Activated T-cell treated with anti-CD3 and anti-CD28 coated beads, Interleukin-2, amount 50 U/mL, for 72 hours (primary cell): ENCODE measurements at regions not wholly inside any gene's neighbourhood (a gene's known extent, or its start where the extent isn't known, plus 50 kb on each side); places are given as distances from the start of the nearest gene placed in this dataset.
"Not testable (repeated sequence)": the region's sequence is repeated elsewhere in the genome, so short reads cannot be mapped to it uniquely, and the experiment has no call there.

Source experiments
- ATAC-seq, 2 donors: fragments of 150-1000 bp; cut with Tn5 transposase; replicated peaks in 1 of 2; 2 replicates each; pipeline ENCODE4 v1.10.0; 2021; ENCODE audit warnings: moderate library complexity in 2 of 2, mild to moderate bottlenecking in 1 of 2
- DNase-seq, 2 donors: peaks; one replicate each; pipeline ENCODE4 v3.0.0; 2021 to 2022; ENCODE audit warnings: mixed read lengths in 1 of 2
- H3K27ac Mint-ChIP-seq: one replicate; pipeline ENCODE4 v1.8.0; 2022; ENCODE audit warnings: mild to moderate bottlenecking, moderate library complexity, mixed read lengths
- H3K27me3 Mint-ChIP-seq: one replicate; pipeline ENCODE4 v1.8.0; 2022; ENCODE audit warnings: low read depth, mixed read lengths
- H3K36me3 Mint-ChIP-seq, 2 donors: one replicate each; pipeline ENCODE4 v1.8.0; 2022; ENCODE audit warnings: mixed read lengths in 2 of 2, mild to moderate bottlenecking in 1 of 2; ENCODE audit not compliant: insufficient read depth in 2 of 2
- H3K4me1 Mint-ChIP-seq: one replicate; pipeline ENCODE4 v1.8.0; 2022; ENCODE audit warnings: low read depth, mixed read lengths
- H3K4me3 Mint-ChIP-seq, 2 donors: one replicate each; pipeline ENCODE4 v1.8.0; 2022; ENCODE audit warnings: mild to moderate bottlenecking in 2 of 2, mixed read lengths in 2 of 2, moderate library complexity in 2 of 2
- H3K9me3 Mint-ChIP-seq, 2 donors: one replicate each; pipeline ENCODE4 v1.8.0; 2022; ENCODE audit warnings: mixed read lengths in 2 of 2

DNA sequence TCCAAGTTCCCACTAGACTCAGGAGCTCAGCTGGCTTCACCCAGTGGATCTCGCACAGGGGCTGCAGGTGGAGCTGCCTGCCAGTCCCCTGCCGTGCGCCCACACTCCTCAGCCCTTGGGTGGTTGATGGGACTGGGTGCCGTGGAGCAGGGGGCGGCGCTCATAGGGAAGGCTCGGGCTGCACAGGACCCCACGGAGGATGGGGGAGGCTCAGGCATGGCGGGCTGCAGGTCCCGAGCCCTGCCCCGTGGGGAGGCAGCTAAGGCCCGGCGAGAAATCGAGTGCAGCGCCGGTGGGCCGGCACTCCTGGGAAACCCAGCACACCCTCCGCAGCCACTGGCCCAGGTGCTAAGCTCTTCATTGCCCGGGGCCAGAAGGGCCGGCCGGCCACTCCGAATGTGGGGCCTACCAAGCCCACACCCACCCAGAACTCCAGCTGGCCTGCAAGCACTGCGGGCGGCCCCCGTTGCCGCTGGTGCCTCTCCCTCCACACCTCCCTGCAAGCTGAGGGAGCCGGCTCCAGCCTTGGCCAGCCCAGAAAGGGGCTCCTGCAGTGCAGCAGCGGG is 1481.3 kb upstream of the WWC1 start:
- not testable (repeated sequence) for DNase-seq

DNA sequence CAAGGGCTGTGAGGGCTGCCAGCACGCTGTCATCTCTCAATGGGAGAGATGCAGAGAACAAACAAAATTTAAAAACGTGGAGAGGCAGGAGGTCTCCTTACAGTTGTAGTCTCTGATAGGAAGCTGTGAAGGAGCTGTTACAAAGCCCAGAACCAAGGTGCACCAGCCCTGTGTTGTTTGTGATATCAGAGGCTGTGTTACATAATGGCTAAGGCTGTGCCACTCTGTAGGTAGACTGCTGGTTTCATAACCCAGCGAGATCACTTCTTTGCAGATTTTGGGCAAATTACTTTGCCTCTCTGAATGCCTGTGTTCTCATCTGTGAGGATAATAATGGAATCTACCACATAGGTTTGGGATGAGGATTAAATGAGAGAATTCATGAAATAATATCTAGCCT is 1480.7 kb upstream of the WWC1 start:
- ATAC-seq (no peak), DNase-seq (no peak)
- no peaks in the 10 kb centered on the region for H3K4me1 Mint-ChIP-seq
- no peaks in the 10 kb centered on the region for H3K36me3 Mint-ChIP-seq
- no peak overlapping the region for H3K4me3 Mint-ChIP-seq
- peaks cover 4 to 12% of the 10 kb centered on the region in 2 donors for H3K9me3 Mint-ChIP-seq
- H3K27me3 Mint-ChIP-seq = no peaks in the 10 kb centered on the region
- no peak overlapping the region for H3K27ac Mint-ChIP-seq

More for the DNA sequence above, 1481.3 kb upstream of the WWC1 start:
- ATAC-seq, H3K4me1 Mint-ChIP-seq, H3K4me3 Mint-ChIP-seq, H3K27me3 Mint-ChIP-seq, H3K27ac Mint-ChIP-seq, H3K36me3 Mint-ChIP-seq: not testable (repeated sequence)
- peaks cover 4 to 16% of the 10 kb centered on the region in 2 donors for H3K9me3 Mint-ChIP-seq

DNA sequence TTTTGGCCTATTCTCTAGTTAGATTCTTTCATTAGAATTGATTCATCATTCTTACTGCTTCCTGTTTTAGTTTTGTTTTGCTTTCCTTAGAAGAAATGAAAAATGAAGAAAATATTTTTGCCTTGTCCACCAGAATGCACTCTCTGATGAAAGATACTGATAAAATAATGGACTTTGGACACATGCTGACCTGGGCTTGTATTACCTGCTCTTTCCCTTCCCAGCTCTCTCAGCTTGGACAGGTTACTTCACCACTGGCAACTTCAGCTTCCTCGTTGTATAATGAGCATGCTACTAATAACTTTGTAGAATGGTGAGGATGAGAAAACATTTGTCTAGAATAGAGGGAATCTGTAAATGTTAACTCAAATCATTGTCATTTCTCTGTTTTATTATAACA is 1468.1 kb upstream of the WWC1 start:
- H3K4me1 Mint-ChIP-seq = no peaks in the 10 kb centered on the region
- H3K4me3 Mint-ChIP-seq = no peak overlapping the region
- peaks cover 0 to 2% of the 10 kb centered on the region in 2 donors for H3K36me3 Mint-ChIP-seq
- H3K27ac Mint-ChIP-seq = no peak overlapping the region
- DNase-seq (no peak), ATAC-seq (no peak)
- H3K27me3 Mint-ChIP-seq = no peaks in the 10 kb centered on the region
- H3K9me3 Mint-ChIP-seq = peaks cover 6 to 17% of the 10 kb centered on the region in 2 donors

DNA sequence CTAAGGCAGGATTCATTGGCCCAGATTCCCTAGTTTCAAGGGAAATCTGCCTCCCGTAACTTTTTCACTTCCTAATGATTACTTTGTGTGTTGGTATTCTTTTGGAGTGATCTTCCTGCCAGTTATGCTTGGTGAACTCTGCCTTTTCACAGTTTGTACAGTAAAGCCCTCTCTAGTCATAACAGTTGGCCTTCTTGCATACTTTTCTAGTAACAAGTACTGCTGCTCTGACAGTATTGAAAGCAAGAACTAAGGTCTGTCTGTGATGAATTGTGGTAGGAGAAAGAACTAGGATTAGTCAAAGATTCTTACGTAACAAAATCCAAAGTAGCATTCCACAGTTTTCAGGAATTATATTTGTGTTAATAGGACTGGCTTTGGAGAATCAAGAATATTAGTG is 1457.2 kb upstream of the WWC1 start:
- DNase-seq = no peak
- Mint-ChIP-seq H3K27me3 (no peaks in the 10 kb centered on the region), H3K27ac (no peak overlapping the region), H3K9me3 (peaks cover 0 to 7% of the 10 kb centered on the region in 2 donors), H3K4me1 (no peaks in the 10 kb centered on the region), H3K36me3 (no peaks in the 10 kb centered on the region), H3K4me3 (no peak overlapping the region)
- no peak for ATAC-seq

DNA sequence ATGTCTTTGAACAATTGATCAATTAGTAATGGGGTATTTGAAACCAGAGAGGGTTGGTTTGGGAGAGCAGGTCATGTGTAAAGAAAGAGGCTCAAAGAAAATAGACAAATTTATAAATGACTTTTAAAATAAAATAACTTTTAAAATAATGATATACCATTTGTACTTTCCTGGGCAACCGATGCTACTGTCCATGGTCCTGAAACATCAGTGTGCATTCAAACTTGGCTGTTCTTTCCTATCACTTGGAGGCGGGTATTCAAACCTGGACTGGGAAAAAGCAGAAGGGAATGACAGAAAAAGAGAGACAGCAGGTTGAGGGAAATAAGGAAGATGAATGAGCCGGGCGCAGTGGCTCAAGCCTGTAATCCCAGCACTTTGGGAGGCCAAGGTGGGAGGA is 1446.4 kb upstream of the WWC1 start:
- Mint-ChIP-seq H3K27ac (no peak overlapping the region), H3K27me3 (no peaks in the 10 kb centered on the region), H3K4me1 (no peaks in the 10 kb centered on the region), H3K4me3 (no peak overlapping the region), H3K36me3 (peaks cover 0 to 2% of the 10 kb centered on the region in 2 donors), H3K9me3 (peaks cover 2 to 14% of the 10 kb centered on the region in 2 donors)
- no peak for DNase-seq
- no peak for ATAC-seq

- Mint-ChIP-seq H3K27me3 (no peaks in the 10 kb centered on the region), H3K4me1 (no peaks in the 10 kb centered on the region), H3K4me3 (no peak overlapping the region), H3K27ac (no peak overlapping the region), H3K9me3 (peaks cover 2 to 3% of the 10 kb centered on the region in 2 donors), H3K36me3 (no peaks in the 10 kb centered on the region)
- DNase-seq (no peak), ATAC-seq (no peak)
These were observed 1434.7 kb upstream of the WWC1 start for GRCh38 chr5:166856791-166857190.

- ATAC-seq = no peak
- Mint-ChIP-seq H3K9me3 (peaks cover 3 to 6% of the 10 kb centered on the region in 2 donors), H3K4me3 (no peak overlapping the region), H3K36me3 (no peaks in the 10 kb centered on the region), H3K4me1 (no peaks in the 10 kb centered on the region), H3K27me3 (no peaks in the 10 kb centered on the region), H3K27ac (no peak overlapping the region)
- no peak for DNase-seq
These were observed 1431.0 kb upstream of the WWC1 start for GRCh38 chr5:166860426-166860825.

GRCh38 chr5:166862581-166862980 is 1428.9 kb upstream of the WWC1 start:
- ATAC-seq (no peak), DNase-seq (no peak)
- Mint-ChIP-seq H3K4me1 (no peaks in the 10 kb centered on the region), H3K36me3 (no peaks in the 10 kb centered on the region), H3K27me3 (no peaks in the 10 kb centered on the region), H3K4me3 (no peak overlapping the region), H3K27ac (no peak overlapping the region), H3K9me3 (peaks cover 3 to 6% of the 10 kb centered on the region in 2 donors)

GRCh38 chr5:166865206-166865605 is 1426.2 kb upstream of the WWC1 start:
- H3K9me3 Mint-ChIP-seq = peaks cover 4% of the 10 kb centered on the region in 2 donors
- H3K27ac Mint-ChIP-seq = no peak overlapping the region
- H3K4me3 Mint-ChIP-seq = no peak overlapping the region
- H3K27me3 Mint-ChIP-seq = no peaks in the 10 kb centered on the region
- H3K4me1 Mint-ChIP-seq = no peaks in the 10 kb centered on the region
- peaks cover 0 to 1% of the 10 kb centered on the region in 2 donors for H3K36me3 Mint-ChIP-seq
- no peak for DNase-seq
- ATAC-seq = no peak

- ATAC-seq = no peak
- H3K27ac Mint-ChIP-seq = no peak overlapping the region
- no peak for DNase-seq
- peaks cover 0 to 3% of the 10 kb centered on the region in 2 donors for H3K36me3 Mint-ChIP-seq
- H3K4me1 Mint-ChIP-seq = no peaks in the 10 kb centered on the region
- no peak overlapping the region for H3K4me3 Mint-ChIP-seq
- no peaks in the 10 kb centered on the region for H3K27me3 Mint-ChIP-seq
- peaks cover 4 to 9% of the 10 kb centered on the region in 2 donors for H3K9me3 Mint-ChIP-seq
These were observed 1411.0 kb upstream of the WWC1 start for GRCh38 chr5:166880456-166880855.

- Mint-ChIP-seq H3K4me1 (no peaks in the 10 kb centered on the region), H3K27me3 (no peaks in the 10 kb centered on the region), H3K27ac (no peak overlapping the region), H3K9me3 (peaks cover 5 to 9% of the 10 kb centered on the region in 2 donors), H3K4me3 (no peak overlapping the region), H3K36me3 (peaks cover 0 to 3% of the 10 kb centered on the region in 2 donors)
- DNase-seq (no peak), ATAC-seq (no peak)
These were observed 1409.6 kb upstream of the WWC1 start for GRCh38 chr5:166881802-166882201.

GRCh38 chr5:166883016-166883415 is 1408.4 kb upstream of the WWC1 start:
- no peak overlapping the region for H3K27ac Mint-ChIP-seq
- no peaks in the 10 kb centered on the region for H3K27me3 Mint-ChIP-seq
- ATAC-seq (no peak), DNase-seq (no peak)
- no peaks in the 10 kb centered on the region for H3K4me1 Mint-ChIP-seq
- peaks cover 0 to 3% of the 10 kb centered on the region in 2 donors for H3K36me3 Mint-ChIP-seq
- H3K9me3 Mint-ChIP-seq = peaks cover 5 to 9% of the 10 kb centered on the region in 2 donors
- H3K4me3 Mint-ChIP-seq = no peak overlapping the region

DNA sequence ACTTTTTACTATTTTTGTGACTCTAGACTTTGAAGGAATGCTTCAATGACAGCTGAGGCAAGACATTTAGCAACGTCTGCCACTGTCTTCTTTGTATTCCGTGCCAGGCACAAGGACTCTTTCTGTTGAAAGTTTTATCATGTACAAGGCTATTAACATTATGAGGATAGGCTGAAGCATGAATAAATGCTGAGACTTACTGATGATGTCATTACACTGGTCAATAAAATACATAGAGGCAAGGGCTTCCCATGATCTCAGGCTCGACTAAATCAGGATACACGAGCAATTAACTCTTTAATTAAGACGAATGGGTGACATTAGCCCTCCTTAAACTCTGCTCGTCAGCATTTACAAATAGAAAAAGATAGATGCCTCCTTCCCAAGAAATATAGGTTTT is 1393.3 kb upstream of the WWC1 start:
- DNase-seq (no peak), ATAC-seq (no peak)
- no peaks in the 10 kb centered on the region for H3K4me1 Mint-ChIP-seq
- H3K27me3 Mint-ChIP-seq = no peaks in the 10 kb centered on the region
- no peak overlapping the region for H3K4me3 Mint-ChIP-seq
- peaks cover 4 to 13% of the 10 kb centered on the region in 2 donors for H3K9me3 Mint-ChIP-seq
- no peak overlapping the region for H3K27ac Mint-ChIP-seq
- peaks cover 0 to 2% of the 10 kb centered on the region in 2 donors for H3K36me3 Mint-ChIP-seq

DNA sequence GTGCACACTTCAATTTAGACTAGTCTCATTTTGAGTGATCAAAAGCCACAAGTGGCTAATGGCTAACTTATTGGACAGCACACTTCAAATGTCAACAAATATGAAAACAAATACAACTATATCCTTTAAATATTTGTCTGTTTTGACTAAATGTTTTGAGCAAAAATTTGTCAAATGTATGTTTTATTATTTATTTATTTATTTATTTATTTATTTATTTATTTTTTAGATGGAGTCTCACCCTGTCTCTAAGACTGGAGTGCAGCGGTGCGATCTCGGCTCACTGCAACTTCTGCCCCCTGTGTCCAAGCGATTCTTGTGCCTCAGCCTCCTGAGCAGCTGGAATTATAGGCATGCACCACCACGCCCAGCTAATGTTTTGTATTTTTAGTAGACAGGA is 1392.1 kb upstream of the WWC1 start:
- no peak overlapping the region for H3K27ac Mint-ChIP-seq
- H3K9me3 Mint-ChIP-seq = peaks cover 4 to 12% of the 10 kb centered on the region in 2 donors
- no peaks in the 10 kb centered on the region for H3K4me1 Mint-ChIP-seq
- DNase-seq (no peak), ATAC-seq (no peak)
- no peaks in the 10 kb centered on the region for H3K27me3 Mint-ChIP-seq
- H3K4me3 Mint-ChIP-seq = no peak overlapping the region
- H3K36me3 Mint-ChIP-seq = peaks cover 0 to 2% of the 10 kb centered on the region in 2 donors
